ENCODE measurements at regions not wholly inside any gene's neighbourhood (a gene's known extent, or its start where the extent isn't known, plus 50 kb on each side); places are given as distances from the start of the nearest gene placed in this dataset.

DNA sequence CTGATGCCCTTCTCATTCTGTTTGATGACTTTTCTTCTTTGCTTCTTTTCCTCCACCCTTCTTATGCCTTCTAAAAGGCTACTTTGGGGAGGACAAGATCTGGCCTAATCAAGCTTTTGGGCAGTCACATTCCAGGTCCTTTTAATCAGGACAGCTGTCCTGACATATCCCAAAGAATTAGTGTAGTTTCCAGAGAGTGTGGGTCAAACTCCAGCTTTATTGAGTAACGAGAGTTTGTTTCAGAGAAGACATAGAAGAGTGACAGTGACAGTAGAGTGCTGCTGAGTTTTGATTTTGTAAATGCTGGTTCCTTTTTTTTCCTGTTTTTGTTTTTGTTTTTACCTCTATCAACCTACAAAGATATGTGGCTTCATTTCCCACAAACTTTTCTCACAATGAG lies 158.4 kb upstream of the SESN3 start:
- ATAC-seq (no peak), DNase-seq (no peak)
- H3K27ac Mint-ChIP-seq = no peak overlapping the region
- H3K36me3 Mint-ChIP-seq = no peaks in the 10 kb centered on the region
- POLR2A ChIA-PET = no interaction called here
- H3K9me3 Mint-ChIP-seq = peaks cover 0 to 3% (median 0%) of the 10 kb centered on the region in 9 donors
- H3K4me3 Mint-ChIP-seq = no peak overlapping the region
- no peaks in the 10 kb centered on the region for H3K27me3 Mint-ChIP-seq
- H3K4me1 Mint-ChIP-seq = peaks cover 0 to 3% (median under 1%) of the 10 kb centered on the region in 4 donors

DNA sequence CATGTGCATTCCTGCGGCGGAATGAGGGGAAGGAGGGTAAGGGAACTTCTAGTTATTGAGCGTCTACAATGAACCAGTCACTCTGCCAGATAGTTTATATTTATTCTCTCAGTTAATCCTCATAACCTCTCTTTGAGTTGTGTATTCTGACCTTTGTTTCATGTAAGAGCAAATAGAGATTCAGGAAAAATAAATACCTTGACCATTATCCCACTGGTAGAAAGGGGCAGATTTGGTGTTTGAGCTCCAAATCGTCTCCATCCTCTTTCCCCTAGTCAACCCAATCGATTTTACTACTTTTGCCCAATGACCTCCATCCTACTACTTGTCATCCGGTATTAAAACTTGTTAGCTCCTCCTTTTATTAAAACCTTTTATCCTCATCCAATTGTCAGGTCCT lies 157.1 kb upstream of the SESN3 start:
- ATAC-seq (no peak), DNase-seq (no peak)
- Mint-ChIP-seq H3K9me3 (peaks cover 0 to 3% (median 0%) of the 10 kb centered on the region in 9 donors), H3K4me3 (no peak overlapping the region), H3K27me3 (no peaks in the 10 kb centered on the region), H3K36me3 (no peaks in the 10 kb centered on the region), H3K27ac (no peak overlapping the region), H3K4me1 (peaks cover 0 to 3% (median under 1%) of the 10 kb centered on the region in 4 donors)
- POLR2A ChIA-PET = no interaction called here

DNA sequence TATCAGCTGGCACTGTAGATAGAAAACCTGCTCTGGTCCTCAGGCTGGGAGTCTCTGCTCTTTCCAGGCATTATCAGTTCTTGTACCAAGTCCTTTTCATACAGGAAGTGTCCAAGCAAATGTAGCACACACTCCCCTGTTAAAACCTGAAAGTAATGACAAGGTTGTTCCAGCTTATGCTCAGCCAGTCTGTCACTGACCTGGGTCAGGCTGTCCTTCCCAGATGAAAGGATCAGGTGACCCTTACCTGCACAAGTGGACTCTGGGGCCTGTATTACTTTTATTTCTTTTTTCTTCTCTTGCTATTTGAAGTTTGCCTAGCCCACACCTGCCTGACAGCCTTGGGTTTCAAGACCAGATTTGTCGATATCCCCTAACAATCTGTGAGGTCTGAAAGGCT lies 156.3 kb upstream of the SESN3 start:
- no peak for ATAC-seq
- Mint-ChIP-seq H3K27ac (no peak overlapping the region), H3K9me3 (peaks cover 0 to 3% (median 0%) of the 10 kb centered on the region in 9 donors), H3K36me3 (no peaks in the 10 kb centered on the region), H3K27me3 (peaks cover 0 to under 1% (median 0%) of the 10 kb centered on the region in 5 donors), H3K4me3 (no peak overlapping the region), H3K4me1 (peaks cover 0 to 7% (median 1%) of the 10 kb centered on the region in 4 donors)
- POLR2A ChIA-PET = no interaction called here
- no peak for DNase-seq

DNA sequence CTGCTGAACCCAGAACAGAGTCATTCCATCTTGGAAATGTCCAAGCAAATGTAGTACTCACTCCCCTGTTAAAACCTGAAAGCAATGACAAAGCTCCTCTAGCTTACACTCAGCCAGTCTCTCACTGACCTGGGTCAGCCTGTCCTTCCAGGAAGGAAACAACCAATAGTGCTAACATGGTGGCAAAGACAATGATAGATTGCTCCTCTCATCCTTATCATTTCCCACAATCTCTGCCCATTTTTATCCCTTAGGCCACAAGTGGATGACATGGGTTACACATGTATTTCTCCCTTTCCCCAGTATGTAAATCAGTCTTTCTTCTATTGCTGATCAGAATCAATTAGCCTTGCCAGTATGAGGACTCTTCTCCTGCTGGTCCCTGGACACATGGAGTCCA lies 154.6 kb upstream of the SESN3 start:
- H3K36me3 Mint-ChIP-seq = no peaks in the 10 kb centered on the region
- no peak overlapping the region for H3K27ac Mint-ChIP-seq
- POLR2A ChIA-PET = interaction anchor here (0.6 kb wide), 1 partner anchor 389 kb away, joined by 4 read pairs; no protein-coding TSS in a partner anchor
- no peak overlapping the region for H3K4me3 Mint-ChIP-seq
- DNase-seq (no peak), ATAC-seq (no peak)
- H3K27me3 Mint-ChIP-seq = peaks cover 0 to 4% (median 0%) of the 10 kb centered on the region in 5 donors
- H3K9me3 Mint-ChIP-seq = peaks cover 0 to 3% (median 0%) of the 10 kb centered on the region in 9 donors
- H3K4me1 Mint-ChIP-seq = peaks cover 0 to 11% (median 2%) of the 10 kb centered on the region in 4 donors

DNA sequence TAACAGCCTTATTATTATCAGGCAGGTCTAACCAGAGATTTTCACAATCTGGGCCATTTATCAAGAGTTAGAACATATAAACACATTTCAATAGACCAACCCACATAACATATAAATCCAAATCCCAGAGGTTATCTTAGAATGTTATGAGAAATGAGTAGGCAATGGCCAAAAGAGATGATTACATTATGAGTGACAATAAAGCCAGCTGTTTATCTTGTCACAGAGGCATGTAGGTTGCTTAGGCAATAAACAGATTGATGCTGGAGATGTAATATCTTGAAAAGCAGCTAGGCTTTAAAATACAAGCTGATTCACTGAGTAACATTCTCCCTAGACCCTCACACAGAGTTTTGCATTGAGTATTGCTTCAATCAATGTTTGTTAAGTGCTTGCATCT lies 148.5 kb upstream of the SESN3 start:
- Mint-ChIP-seq H3K27ac (no peak overlapping the region), H3K27me3 (peaks cover 0 to 15% (median 3%) of the 10 kb centered on the region in 5 donors), H3K9me3 (peaks cover 0 to 2% (median 0%) of the 10 kb centered on the region in 9 donors), H3K4me3 (no peak overlapping the region), H3K4me1 (peaks cover 0 to 8% (median 1%) of the 10 kb centered on the region in 4 donors), H3K36me3 (no peaks in the 10 kb centered on the region)
- DNase-seq = no peak
- no peak for ATAC-seq
- POLR2A ChIA-PET = no interaction called here

DNA sequence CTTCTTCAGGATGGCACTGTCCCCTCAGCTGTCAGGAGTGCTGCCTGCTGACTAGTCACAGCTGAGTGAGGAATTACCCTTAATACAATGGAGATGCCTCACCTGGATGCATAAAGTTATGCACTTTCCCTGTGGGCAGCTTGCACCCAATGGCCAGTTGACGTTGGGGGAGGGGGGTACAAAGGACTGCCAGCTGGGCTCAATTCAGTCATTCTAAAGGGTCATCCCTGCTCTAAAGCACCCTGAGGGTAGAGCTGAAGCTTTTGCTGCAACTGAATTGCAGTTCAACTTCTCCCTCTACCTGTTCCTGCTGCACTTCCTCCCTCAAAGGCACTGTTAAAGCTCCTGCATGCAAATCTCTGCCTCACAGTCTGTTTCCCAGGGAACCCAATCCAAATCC lies 147.8 kb upstream of the SESN3 start:
- Mint-ChIP-seq H3K4me1 (peaks cover 0 to 8% (median 1%) of the 10 kb centered on the region in 4 donors), H3K9me3 (peaks cover 0 to 2% (median 0%) of the 10 kb centered on the region in 9 donors), H3K27ac (no peak overlapping the region), H3K36me3 (no peaks in the 10 kb centered on the region), H3K27me3 (peaks cover 0 to 15% (median 3%) of the 10 kb centered on the region in 5 donors), H3K4me3 (no peak overlapping the region)
- POLR2A ChIA-PET = no interaction called here
- no peak for DNase-seq
- no peak for ATAC-seq

DNA sequence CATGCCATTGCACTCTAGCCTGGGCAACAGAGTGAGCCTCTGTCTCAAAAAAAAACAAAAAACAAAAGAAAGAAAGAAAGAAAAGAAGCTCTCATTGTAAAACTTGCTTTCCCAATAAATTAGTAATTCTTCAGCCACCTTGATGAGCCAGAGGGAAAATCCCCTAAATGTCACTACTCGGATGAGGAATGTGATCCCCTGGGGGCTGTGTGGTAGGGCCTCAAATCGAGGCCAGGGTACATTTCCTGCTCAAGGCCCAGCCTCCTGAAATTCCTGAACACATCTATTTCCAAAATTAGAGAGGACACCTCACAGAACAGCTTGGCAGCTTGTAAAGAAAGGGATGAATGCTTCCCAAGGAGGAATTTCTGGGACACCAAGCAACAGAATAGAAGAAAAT lies 147.1 kb upstream of the SESN3 start:
- H3K27ac Mint-ChIP-seq = no peak overlapping the region
- peaks cover 0 to 2% (median 0%) of the 10 kb centered on the region in 9 donors for H3K9me3 Mint-ChIP-seq
- ATAC-seq (no peak), DNase-seq (no peak)
- H3K27me3 Mint-ChIP-seq = peaks cover 0 to 17% (median 5%) of the 10 kb centered on the region in 5 donors
- no peaks in the 10 kb centered on the region for H3K36me3 Mint-ChIP-seq
- POLR2A ChIA-PET = no interaction called here
- H3K4me1 Mint-ChIP-seq = peaks cover 0 to 8% (median 1%) of the 10 kb centered on the region in 4 donors
- H3K4me3 Mint-ChIP-seq = no peak overlapping the region

DNA sequence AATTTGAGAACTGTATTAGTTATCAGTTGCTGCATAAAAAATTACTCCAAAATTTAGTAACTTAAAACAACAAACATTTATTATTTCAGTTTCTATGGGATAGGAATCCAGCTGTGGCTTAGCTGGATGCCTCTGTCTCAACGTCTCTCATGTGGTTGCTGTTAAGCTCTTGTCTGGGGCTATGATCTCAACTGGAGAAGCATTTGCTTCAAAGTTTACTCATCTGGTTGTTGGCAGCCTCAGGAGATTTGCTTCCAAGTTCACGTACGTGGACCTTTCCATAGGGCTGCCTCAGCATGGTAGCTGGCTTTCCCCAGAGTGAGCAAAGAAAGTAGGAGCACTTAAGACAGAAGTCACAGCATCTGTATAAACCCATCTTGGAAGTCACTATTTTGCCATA lies 144.9 kb upstream of the SESN3 start:
- Mint-ChIP-seq H3K4me1 (peaks cover 0 to 2% (median 0%) of the 10 kb centered on the region in 4 donors), H3K36me3 (no peaks in the 10 kb centered on the region), H3K9me3 (peaks cover 0 to 2% (median 0%) of the 10 kb centered on the region in 9 donors), H3K4me3 (no peak overlapping the region), H3K27me3 (peaks cover 0 to 22% (median 6%) of the 10 kb centered on the region in 5 donors), H3K27ac (no peak overlapping the region)
- DNase-seq (no peak), ATAC-seq (no peak)
- POLR2A ChIA-PET = interaction anchor here (1.2 kb wide), 1 partner anchor 144 kb away, joined by 3 read pairs; the partner anchor contains the start of gene SESN3

DNA sequence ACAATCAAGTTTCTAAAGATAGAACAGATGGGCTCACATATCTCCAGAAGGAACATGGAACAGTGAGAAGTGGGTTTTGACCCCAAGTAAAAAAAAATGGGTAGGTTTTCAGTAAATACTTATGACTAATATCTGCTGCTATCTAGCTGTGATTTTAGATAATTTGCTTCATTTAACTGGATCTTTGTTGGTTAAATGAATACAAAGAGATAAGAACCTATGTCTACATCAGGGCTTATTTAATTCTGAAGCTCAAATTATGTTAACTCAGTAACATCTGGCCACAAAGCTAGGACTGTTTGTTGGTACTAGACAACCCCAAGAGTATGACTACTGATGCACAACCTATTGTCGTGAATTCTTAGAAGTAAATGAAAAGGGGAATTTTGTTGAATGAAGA lies 144.4 kb upstream of the SESN3 start:
- DNase-seq (no peak), ATAC-seq (no peak)
- Mint-ChIP-seq H3K4me3 (no peak overlapping the region), H3K9me3 (peaks cover 0 to 2% (median 0%) of the 10 kb centered on the region in 9 donors), H3K36me3 (no peaks in the 10 kb centered on the region), H3K27me3 (peaks cover 0 to 19% (median 6%) of the 10 kb centered on the region in 5 donors), H3K4me1 (peaks cover 0 to 2% (median 0%) of the 10 kb centered on the region in 4 donors), H3K27ac (no peak overlapping the region)
- POLR2A ChIA-PET = interaction anchor here (1.2 kb wide), 1 partner anchor 144 kb away, joined by 3 read pairs; the partner anchor contains the start of gene SESN3

DNA sequence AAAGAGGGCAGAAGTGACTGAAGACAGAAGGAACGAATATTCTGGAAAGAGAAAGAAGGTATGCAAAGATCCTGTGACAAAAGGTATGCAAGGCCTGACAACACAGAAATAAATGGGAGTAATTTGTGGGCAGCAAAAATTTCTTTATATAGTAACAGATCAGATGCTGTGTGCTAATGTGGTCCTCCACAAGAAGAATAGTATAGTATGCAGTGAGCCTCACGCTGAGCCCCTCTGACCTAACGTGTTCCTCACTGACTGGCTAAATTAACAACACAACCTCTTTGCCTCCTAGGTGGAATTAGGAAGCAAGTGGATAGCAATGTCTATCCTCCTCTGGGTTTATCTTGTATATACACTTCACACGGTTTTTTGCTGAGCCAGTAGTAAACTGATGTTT lies 143.1 kb upstream of the SESN3 start:
- Mint-ChIP-seq H3K9me3 (peaks cover 0 to 2% (median 0%) of the 10 kb centered on the region in 9 donors), H3K4me1 (peaks cover 0 to 2% (median 0%) of the 10 kb centered on the region in 4 donors), H3K27me3 (peaks cover 0 to 20% (median 6%) of the 10 kb centered on the region in 5 donors), H3K36me3 (no peaks in the 10 kb centered on the region), H3K27ac (no peak overlapping the region), H3K4me3 (no peak overlapping the region)
- ATAC-seq = no peak
- POLR2A ChIA-PET = no interaction called here
- DNase-seq = no peak

DNA sequence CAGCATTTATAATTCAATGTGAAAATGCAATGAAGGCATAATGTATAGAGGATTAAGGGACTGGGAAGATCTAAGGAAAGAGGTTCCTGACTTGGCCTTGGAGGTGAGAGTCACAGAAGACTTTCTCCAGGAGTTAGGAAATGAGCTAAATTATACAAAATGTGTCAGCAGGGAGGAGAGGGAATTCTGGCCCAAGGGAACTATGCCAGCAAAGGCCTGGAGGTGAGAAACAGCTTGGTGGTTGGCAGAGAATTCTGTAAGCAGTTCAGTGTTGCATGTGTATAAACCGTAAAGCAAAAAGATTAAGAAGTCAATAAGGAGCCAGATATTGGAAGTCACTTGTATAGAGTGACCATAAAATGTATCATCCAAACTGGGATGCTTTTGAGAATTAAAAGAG lies 142.2 kb upstream of the SESN3 start:
- ATAC-seq (no peak), DNase-seq (no peak)
- no peaks in the 10 kb centered on the region for H3K36me3 Mint-ChIP-seq
- H3K27ac Mint-ChIP-seq = no peak overlapping the region
- H3K4me1 Mint-ChIP-seq = peaks cover 0 to 2% (median 0%) of the 10 kb centered on the region in 4 donors
- H3K4me3 Mint-ChIP-seq = no peak overlapping the region
- POLR2A ChIA-PET = no interaction called here
- peaks cover 3 to 20% (median 6%) of the 10 kb centered on the region in 5 donors for H3K27me3 Mint-ChIP-seq
- H3K9me3 Mint-ChIP-seq = peaks cover 0 to 2% (median 0%) of the 10 kb centered on the region in 9 donors

DNA sequence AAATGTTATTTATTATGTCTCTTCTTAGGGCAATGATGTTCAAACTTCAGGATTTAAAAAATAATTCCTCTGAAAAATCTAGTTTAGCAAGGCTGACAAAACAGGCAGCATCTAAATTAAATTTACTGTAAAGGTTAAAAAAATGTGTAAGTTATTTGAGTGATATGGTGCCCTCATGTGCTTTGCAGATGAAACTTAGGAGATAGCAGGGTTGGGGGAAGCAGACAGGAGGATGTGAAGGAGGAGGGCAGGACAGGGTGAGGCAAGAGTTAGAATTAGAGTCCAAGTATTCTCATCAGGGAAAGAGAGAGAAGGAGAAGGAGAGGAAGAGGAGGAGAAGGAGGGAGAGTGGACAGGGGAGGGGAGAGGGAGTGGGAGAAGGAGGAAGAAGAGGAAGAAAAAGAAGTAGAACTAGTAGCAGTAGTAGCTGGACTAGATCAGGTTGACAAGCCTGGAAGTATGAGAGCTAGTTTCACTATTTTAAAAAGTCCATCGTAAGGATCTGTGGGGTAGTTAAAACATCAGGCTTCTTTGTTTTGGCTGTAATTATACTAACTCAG lies 141.2 kb upstream of the SESN3 start:
- DNase-seq = no peak
- Mint-ChIP-seq H3K4me1 (peaks cover 0 to 2% (median 0%) of the 10 kb centered on the region in 4 donors), H3K4me3 (no peak overlapping the region), H3K27me3 (peaks cover 3 to 20% (median 6%) of the 10 kb centered on the region in 5 donors), H3K27ac (peak overlapping the region in 3 of 10 donors; percentile 6 to 43 (median 9)), H3K9me3 (peaks cover 0 to 1% (median 0%) of the 10 kb centered on the region in 9 donors), H3K36me3 (no peaks in the 10 kb centered on the region)
- POLR2A ChIA-PET = no interaction called here
- no peak for ATAC-seq

DNA sequence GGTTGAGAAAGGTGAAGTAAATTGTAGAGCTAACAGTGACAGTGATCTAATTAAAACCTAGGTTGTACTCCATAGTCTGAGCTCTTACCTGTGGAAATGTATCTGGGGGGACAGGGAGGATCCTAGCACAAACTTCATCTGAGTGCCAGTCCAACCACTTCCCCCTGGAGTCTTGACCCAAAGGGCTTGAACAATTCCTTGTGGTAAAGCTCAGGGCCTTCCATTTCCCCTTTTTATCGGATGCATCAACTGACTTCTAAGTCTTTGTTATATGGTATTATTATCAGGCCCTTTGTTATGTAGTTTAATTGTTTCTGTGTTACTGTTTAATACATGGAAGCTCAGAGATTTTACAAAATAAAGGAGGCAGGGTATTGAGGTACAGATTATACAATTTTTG lies 140.2 kb upstream of the SESN3 start:
- Mint-ChIP-seq H3K36me3 (no peaks in the 10 kb centered on the region), H3K4me3 (no peak overlapping the region), H3K27ac (no peak overlapping the region), H3K4me1 (peaks cover 0 to 2% (median 0%) of the 10 kb centered on the region in 4 donors), H3K27me3 (peaks cover 3 to 20% (median 6%) of the 10 kb centered on the region in 5 donors), H3K9me3 (no peaks in the 10 kb centered on the region)
- ATAC-seq (no peak), DNase-seq (no peak)
- POLR2A ChIA-PET = no interaction called here

DNA sequence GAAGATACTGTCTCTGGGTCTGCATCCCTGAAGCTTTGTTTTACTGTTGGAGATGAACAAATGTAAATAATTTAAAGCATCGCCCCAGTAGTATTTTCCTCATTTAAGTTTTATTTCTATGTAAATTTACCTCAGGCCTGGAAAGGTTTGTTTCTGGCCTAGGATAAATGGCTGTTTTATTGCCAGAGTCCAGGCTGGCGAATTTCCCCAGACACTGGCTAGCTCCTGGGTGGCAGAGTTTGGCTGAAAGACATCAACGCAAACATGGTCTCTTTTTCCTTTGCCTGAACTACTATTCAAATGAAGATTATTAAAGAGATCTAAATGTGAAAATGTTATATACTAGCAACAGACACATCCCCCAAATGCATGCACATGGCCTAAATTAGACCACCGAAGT lies 136.7 kb upstream of the SESN3 start:
- Mint-ChIP-seq H3K27me3 (peaks cover 0 to 14% (median 3%) of the 10 kb centered on the region in 5 donors), H3K4me3 (no peak overlapping the region), H3K27ac (no peak overlapping the region), H3K9me3 (no peaks in the 10 kb centered on the region), H3K4me1 (peaks cover 6 to 9% (median 8%) of the 10 kb centered on the region in 4 donors), H3K36me3 (no peaks in the 10 kb centered on the region)
- DNase-seq = no peak
- ATAC-seq = no peak
- POLR2A ChIA-PET = no interaction called here
